ENCODE measurements at regions not wholly inside any gene's neighbourhood (a gene's known extent, or its start where the extent isn't known, plus 50 kb on each side); places are given as distances from the start of the nearest gene placed in this dataset.
"Not testable (repeated sequence)": the region's sequence is repeated elsewhere in the genome, so short reads cannot be mapped to it uniquely, and the experiment has no call there.

DNA sequence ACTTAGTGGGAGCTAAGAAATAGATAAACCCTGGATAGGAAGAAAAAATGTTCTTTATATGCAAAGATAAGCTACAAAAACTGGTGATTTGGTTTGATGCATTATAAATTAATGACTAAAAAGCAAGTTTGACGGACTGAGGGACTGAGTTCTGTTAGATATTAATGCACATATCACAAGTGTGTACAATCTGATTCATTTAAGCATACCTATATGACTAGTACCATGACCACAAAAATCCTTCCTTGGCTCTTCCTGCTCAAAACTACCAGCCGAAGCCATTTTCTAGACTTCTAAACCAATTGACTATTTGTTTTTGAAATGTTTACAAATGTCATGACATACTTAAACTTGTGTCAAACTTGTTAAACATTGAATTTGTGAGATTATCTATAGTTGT, 374.5 kb upstream of the MON1B start:
- DNase-seq = no peak

GRCh38 chr16:76818606-76819181, 372.3 kb upstream of the MON1B start:
- no peak for DNase-seq

GRCh38 chr16:76819226-76819916, 371.6 kb upstream of the MON1B start:
- no peak for DNase-seq

- DNase-seq = no peak
These were observed 366.8 kb upstream of the MON1B start for GRCh38 chr16:76824221-76824620.

- DNase-seq = no peak
These were observed 366.2 kb upstream of the MON1B start for GRCh38 chr16:76824791-76825190.

GRCh38 chr16:76835339-76835738, 355.7 kb upstream of the MON1B start:
- DNase-seq = no peak

DNA sequence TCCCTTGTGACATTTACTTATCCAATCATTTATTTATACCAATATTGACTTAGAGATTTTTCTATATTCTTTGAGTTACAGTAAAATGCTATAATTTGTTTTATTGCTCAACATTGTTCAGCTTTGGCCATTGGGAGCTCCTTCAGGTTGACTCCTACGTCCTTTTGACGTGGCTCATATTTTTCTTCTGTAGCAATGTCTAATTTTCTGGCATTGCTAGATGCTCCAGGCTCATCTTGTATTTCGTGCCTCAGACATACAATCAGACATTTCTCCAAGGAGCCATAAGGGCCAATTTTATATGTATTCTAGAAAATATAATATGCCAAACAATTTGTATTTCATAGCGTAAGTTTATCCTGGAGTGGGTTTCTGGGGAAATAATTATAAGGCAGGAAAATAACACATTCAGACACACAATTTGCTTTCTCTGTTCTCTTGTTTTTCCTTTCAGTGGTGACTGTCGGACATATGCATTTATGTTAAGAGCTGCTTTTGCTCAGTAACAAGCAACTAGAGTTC, 355.1 kb upstream of the MON1B start:
- DNase-seq = no peak

DNA sequence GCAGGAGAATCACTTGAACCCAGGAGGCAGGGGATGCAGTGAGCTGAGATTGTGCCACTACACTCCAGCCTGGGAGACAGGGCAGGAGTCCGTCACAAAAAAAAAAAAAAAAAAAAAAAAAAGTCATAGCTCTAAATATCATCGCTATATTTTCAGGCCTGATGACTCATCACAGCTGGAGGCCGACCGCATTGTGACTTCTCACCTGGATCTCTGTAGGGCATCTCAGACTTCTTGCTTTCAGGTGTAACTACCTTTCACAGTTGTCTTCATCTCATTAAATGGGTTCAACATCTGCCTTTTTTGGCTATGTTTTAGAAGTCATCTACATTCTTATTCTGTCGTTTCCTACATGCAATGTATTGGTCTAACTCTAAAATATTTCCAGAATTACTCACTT, 353.1 kb upstream of the MON1B start:
- no peak for DNase-seq

DNA sequence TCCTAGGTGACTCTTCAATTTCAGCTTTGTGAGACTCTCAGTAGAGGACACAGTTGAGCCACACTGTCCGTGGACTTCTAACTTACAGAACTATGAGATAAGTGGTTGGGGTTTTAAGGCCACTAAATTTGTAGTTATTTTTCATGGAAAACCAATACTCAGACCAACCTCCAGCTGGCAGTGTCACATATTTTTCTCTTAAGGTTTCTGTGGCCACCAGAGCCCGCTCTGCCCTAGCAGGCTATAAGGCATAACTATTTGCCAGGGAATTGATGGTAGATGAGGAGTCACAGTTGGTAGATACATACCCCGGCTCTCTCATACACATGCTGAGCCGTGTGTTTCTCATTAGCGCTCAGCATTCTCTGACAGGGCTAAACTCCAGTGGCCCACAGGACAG, 336.8 kb upstream of the MON1B start:
- DNase-seq = no peak

DNA sequence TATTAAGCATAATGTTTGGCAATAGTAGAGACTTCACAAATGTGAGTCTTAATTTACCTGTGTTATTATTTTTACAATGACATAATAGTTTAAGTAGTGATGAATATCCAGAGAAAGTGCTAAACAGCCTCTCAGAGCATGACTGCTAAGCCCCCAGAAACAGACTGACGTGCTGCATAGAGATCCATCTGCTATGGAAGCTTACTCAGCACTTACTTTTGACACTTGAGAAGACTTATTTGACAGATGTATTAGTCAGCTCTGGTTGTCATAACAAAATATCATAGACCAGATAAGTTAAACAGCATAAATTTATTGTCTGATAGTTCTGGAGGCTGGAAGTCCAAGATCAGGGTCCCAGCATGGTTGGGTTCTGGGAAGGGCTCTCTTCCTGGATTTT, 334.9 kb upstream of the MON1B start:
- DNase-seq = no peak

DNA sequence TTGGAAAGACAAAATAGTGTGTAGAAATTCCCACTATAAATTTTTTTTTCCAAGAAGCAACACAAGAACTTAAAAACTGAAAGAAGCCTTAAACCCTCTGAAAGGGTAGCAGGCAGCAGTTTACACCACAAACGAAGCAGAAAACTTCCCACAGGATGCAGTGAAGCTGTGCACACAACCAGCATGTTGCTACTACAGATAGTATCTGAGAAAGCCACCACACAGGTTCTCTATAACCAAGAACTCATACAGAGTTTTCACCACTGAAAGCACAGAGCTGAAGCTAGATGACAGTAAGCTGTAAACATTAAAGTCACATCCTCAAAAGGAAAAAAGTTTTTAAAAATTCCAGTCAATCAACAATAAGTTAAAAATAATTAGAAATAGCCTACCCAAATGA, 333.6 kb upstream of the MON1B start:
- no peak for DNase-seq

- DNase-seq = no peak
These were observed 328.1 kb upstream of the MON1B start for GRCh38 chr16:76862901-76863300.

DNA sequence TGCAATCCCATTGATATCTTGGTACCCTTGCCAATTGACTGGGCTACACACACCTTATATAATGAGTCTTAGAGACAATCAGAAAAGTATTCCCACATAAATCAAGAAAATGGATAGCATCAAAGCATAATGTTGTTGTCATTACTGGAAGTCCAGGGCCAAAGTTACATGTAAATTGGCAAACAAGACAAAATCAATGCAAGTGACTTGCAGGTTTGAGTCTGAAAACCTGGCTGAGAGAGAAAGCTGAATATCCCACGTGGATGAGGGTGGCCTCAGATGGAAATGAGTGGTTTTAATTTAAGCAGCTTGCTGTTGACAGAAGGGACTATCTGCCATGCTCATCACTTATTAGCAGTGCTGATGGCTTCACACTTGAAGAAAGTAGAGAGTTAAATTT, 324.0 kb upstream of the MON1B start:
- no peak for DNase-seq

DNA sequence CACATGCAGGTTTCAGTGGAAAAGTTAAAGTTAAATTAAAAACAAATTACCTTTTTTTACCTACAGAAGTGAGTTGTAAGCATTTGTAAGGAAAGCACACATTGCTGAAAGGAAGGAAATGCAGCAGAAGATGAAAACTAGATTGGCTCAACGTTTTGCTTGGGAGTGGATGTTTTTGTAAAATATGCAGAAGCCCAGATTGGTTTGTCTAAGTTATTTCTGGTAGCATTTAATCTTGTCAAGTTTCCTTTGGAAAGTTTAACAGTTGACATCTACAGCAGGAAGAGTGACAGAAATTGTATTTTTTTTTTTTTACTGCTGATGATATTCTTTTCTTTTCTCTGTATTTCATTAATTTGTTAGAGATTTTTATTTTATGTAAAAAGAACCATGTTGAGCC, 315.1 kb upstream of the MON1B start:
- DNase-seq = no peak

GRCh38 chr16:76879420-76879819, 311.6 kb upstream of the MON1B start:
- DNase-seq = no peak

DNA sequence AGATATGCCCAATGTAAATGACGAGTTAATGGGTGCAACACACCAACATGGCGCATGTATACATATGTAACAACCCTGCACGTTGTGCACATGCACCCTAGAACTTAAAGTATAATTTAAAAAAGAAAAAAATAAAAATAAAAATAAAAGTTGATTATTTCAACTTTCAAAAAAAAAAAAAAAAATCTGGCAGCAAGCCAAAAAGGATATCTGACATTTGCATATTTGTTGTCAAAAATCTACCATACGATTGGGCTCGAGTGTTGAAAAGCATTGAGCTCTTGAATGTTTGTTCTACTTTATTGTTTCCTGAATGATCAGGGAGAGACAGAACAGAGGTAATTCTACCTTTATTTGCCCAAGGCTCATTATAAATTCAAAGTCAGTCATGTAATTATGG, 310.5 kb upstream of the MON1B start:
- DNase-seq = not testable (repeated sequence)

DNA sequence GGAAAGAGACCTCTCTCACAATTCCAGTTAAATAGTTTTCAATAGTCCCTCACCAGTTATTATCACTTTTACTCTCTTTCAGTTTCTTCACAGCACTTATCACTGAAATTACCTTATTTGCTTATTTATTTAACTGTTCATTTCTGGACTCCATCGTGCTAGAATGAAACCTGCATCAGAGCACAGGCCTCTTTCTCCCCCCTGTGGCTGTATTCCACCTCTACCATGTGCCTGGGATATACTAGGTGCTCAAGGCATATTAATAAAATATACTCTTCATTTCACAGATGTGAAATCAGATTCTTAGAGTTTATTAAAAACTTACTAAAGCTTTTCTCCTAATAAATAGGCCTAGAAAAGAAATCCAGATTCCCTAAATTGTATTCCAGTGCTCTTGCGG, 308.9 kb upstream of the MON1B start:
- no peak for DNase-seq

DNA sequence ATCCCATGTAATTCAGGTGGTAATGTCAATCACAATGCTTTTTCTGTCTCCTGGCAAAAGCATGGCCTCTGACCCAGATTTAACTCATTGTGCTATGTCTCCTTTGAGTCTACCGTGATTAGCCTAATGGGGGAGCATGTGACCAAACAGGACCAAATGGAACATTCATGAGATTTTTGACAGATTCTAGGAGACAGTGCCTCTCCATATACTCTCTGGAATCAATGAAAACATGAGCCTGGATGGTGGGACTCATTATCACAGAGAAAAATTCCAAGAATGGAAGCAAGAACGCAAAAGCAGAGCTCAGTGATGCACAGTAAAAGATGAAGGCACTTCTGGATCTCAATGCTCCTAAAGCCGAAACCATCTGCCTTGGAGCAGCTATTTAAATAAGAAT, 307.9 kb upstream of the MON1B start:
- DNase-seq = no peak

GRCh38 chr16:76885776-76886537, 305.0 kb upstream of the MON1B start:
- DNase-seq = no peak

DNA sequence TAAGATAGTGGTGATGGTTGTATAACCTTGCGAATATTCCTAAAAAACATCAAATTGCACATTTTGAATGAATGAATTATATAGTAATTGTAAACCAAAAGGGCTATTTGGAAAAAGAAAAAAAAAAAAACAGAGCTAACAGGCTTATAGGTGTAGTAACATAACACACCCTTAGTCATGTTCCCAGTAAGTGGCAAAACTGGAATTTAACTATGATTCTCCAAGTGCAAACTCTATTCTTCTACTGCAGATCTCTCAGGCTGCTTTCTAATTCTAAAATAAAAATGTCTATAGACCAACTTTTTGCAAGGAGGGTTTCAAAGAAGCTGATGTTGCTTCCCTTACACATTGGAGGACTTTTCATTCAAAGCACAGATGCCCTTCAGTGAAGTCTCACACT, 293.2 kb upstream of the MON1B start:
- DNase-seq = no peak

DNA sequence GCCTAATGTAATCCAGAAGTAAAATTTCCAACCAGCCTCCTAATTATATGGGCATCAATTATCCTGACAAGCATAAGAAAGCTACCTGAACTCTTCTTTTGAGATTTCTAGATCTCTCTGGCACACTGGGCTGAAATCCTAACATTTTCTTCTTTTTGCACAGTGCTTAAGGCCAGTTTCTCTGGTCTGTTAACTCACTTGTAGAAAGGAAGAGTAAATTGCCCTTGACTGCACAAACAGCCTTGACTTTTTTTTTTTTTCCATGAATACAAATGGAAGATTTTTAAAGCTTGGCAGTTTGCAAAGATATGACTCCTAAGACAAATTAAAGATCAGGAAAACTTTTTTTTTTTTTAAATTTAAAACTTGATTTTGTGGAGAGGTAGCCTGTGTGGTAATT, 291.2 kb upstream of the MON1B start:
- no peak for DNase-seq

DNA sequence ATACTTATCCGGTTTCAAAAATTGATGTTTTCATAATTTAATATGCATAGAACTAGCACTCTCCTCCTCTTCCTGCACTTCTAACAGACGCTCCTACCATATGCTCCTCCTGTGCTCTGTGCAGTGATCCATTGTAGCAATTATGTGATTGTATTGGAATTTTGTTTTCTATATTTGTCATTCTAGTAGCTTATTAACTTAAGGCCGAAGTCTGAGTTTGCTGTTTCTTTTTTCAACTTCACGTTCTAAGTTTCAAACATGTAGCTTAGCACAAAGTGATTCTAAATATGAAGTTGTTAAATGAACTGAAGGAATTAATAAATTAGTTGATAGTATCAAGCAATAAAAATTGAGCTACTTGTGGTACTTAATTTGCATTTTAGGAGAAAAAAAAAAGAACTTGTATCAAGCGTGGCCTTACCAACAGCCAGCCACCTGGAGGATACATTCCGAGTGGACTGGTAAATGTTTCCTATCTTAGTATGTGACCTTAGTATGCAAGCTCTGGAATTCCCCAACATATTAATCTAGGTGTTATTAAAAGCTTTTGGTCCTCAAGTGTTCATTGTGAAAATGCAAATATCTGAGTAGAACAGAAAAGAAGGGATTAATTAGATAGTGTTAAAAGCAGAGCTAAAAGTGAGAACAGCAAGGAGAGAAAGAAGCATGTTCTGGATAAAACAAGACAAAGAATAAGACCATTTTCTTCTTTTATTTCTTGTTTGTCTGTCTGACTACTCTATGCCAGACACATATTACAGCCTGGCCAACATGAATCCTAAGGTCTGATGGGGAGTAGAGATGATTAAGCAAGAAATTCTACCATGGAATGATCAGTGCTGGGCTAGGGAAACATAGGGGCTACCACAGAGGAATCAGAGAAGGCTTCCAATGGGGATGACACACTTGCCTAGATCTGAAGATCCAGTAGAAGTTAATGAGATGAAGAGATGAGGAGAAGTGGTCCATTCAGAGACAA, 290.4 kb upstream of the MON1B start:
- DNase-seq = no peak

Data from right lung (tissue), 2 donors.